Ecto neural progenitor cell (in vitro differentiated cells): ENCODE measurements at regions not wholly inside any gene's neighbourhood (a gene's known extent, or its start where the extent isn't known, plus 50 kb on each side); places are given as distances from the start of the nearest gene placed in this dataset.
"Not testable (repeated sequence)": the region's sequence is repeated elsewhere in the genome, so short reads cannot be mapped to it uniquely, and the experiment has no call there.

ENCODE experiments used
- DNase-seq: peaks from one replicate; pipeline ENCODE4 v3.0.0-alpha.2; 2018; ENCODE audit warnings: low spot score

DNA sequence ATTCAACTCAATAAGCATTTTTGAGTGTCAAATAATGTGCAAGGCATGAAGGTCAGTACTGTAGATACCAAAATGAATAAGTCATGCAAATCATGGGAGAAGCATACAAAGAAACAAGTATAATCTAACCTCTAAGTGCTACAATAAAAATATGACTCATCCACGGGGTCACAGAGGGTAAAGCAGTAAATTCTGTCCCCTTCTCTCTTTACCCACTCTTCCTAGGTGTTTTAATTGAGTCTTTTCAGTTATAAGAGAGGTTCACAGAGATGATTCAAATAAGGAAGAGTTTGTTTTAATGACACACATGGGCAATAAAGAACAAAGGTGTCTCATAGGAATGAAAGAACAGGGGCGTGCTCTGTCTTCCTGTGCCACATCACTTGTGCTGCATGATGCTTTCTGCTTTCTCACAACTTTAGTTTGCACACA, 71.5 kb upstream of the DAAM1 start:
- DNase-seq: no peak

DNA sequence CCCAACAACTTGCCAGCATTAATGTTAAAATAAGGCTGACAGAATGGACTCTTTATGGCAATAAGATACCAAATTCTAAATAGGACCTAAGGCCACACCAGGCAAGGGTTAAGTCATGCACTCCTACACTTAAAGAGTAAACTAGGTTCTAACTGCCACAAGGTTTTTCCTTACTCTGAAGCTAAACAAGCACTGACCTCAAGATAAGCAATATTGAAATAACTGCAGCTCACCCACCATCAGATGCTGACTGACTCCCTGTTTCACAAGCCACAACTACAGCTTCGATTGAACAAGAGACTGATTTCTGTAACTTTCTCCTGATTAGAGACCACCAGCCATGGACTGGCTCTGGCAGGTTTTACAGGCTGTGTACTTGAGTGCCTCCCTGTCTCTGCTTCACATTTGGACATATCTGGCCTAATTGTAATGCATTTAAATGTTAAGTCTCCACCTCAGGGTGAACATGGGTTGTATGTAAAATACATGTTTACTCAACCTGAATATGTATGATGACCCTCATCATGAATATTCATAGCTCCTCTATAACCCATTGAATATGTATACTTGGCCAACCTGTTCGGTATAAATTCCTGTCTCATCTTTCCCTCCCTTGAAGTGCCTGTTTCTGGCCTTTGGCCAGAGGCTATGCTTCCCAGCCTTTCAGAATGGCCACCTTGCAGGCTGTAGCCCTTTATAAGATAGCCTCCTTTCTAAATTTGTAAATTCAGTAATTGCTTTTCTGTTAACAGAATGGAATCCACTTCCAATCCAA, 70.5 kb upstream of the DAAM1 start:
- no peak for DNase-seq

DNA sequence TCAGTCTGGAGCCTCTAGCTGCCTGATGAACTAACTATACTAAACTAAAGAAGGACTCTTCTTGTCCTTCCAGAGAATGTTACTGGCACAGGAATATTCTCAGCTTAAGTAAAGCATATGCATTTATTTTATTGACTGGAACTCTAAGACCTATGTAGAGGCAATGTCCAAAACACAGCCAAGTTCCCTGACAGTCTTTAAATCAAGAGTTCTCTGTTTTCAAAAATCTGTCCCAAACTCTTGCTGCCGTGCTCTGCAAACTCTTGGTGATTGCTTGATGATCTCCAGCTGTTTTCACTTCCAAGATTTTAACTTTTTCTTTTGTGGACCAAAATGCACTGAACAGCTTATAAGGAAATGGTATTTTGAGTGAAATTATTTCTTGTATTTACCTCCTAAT, 67.5 kb upstream of the DAAM1 start:
- DNase-seq: no peak

DNA sequence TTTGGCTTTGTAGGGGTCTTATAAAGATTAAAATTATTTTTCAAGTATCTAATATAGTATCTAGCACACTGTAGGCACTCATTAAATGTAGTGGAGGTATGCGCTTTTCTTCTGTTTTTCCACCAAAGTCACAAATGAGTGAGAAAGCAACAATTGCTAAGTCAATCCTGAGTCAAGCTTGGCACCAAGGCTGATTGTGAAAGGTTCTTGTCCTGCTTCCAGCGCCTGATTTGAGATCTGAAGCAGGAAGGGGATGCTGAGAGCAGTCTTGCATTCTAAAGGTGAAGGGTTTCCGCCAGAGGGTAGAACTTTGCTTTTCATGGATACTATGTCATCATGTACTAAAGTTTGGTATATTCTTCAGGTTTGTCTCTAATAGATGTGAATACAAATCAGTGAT, 64.9 kb upstream of the DAAM1 start:
- DNase-seq: no peak

DNA sequence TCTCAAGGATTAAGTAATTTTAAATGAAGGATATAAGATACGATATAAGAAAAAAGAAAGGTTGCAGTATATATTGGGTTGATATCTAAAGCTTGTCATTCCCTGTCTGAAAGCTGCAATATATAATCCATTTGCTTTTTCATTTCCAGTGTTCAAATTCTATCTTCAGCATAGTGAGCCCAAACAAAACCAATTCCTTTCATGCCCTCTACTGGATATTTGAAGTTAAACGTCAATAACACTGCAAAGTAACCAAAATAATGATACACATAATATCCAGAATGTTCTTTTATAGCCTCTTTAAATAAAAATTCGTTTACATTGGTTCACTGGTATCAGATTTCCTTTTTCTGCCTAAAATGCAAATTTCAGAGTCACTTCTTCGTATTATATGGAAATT, 64.5 kb upstream of the DAAM1 start:
- DNase-seq: no peak

DNA sequence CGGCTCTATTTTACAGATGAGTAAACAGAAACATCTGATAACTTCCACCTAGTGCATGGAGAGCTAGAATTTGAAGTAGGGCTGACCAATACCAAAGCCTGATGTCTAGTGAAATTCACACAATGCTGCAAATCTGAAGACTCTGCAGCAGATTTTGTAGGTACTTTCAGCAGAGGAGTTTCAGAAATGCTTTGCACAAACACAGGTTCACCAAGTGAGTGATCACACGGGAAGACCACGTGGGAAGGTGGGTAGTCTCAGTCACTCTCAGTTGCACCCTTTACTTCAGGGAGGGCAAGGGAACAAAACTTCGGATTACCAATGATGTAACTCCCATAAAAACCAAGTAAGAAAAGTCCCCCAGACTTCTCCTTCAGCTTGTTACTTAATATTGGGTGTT, 63.3 kb upstream of the DAAM1 start:
- no peak for DNase-seq

DNA sequence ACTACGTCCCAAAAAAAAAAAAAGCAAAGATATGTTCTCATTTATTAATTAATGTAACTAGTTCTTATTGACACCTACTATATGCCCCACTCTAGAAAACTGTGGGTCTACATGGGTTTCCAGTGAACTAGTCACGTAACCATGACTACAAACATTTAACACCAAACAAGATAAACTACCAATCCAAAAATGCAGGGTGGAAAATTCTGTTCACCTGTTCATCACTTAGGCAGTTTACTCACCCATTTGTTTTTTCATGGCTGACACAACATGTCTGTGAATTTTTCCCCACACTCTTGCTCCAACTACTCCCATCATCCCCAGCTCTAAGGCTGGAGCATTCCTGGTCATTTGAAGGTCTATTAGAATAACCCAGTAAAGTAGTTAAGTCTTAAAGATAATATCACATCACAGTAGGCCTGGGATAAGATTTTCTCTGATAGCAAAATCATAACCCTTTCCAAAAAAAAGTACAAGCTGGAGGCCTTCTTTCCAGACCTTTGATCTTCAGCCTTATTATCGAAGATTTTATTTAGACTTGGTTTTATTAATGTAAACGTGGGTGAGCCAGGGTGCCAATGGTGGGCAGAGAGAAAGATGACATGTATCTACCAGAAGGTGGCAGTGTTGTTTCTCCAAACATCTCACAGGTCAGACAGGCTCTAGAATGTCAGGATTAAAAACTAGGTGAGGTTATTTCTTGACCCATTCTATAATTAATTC, 61.6 kb upstream of the DAAM1 start:
- DNase-seq: no peak

DNA sequence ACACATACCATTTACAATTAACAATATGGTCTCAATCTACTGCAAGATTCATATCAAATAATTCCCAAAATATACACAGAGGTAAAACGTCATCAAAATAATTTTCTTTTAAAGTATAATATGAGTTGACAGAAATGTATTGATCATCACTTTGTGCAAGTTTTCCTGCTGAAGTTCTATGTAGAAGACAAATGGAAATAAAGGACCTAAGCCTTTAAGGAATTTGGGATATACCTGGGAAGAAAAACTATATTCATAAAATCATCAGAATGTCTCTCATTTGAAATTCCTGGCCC, 61.1 kb upstream of the DAAM1 start:
- DNase-seq: no peak

DNA sequence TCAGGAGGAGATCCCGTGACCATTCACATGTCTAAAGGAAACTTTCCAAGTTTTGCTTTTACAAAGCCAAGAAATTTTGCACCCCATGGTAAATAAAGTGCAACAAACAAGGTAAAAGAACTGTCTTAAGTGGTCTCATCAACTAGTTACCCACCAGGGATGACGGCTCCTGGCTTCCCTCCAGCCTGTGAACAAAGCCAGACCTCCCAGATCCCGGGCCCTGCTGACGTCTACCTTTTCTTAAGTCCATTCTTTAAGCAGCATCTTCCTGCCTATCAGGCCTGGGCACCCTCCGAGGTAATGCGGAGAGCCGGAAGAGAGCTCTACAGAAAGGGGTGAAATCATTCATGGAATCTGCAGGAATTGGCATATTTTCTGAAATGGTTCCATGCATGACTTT, 58.0 kb upstream of the DAAM1 start:
- no peak for DNase-seq

DNA sequence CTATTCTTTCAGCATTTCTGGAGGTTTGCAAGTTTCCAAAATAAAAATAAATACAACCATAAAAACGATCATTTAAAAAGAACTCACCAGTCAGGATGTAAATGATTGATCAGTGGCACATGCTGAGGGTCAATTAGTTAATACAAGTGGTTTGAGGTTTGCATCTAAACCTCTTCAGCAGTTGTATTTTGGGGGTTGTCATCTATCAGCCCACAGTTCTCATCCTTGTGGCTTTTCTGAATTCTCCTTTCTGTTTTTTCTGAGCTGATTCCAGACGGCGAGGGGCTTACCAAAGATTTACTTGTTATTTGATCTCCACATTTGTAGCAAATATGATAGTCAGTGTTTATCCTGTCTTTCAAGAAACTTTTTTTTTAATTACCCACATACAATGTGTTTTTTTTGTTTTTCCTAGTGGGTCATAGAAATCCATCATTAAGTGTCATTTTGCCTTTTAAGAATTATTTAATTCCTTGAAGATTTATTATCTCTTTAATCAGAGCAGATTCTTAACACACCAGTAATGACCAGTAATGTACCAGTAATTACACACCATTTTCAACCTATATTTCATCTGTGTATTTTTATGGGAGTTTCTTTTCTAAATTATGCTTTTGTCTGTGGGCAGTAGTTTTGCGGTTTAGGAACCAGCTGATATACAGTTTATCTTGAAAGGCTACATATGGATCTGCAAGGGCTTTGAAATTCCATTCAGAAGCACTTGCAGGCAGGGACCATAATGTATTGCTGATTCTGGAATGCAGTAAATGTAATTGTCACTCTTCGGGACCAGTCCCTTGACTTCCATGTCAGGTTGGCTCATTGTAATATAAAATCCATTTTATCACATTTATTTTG, 56.3 kb upstream of the DAAM1 start:
- DNase-seq: no peak

DNA sequence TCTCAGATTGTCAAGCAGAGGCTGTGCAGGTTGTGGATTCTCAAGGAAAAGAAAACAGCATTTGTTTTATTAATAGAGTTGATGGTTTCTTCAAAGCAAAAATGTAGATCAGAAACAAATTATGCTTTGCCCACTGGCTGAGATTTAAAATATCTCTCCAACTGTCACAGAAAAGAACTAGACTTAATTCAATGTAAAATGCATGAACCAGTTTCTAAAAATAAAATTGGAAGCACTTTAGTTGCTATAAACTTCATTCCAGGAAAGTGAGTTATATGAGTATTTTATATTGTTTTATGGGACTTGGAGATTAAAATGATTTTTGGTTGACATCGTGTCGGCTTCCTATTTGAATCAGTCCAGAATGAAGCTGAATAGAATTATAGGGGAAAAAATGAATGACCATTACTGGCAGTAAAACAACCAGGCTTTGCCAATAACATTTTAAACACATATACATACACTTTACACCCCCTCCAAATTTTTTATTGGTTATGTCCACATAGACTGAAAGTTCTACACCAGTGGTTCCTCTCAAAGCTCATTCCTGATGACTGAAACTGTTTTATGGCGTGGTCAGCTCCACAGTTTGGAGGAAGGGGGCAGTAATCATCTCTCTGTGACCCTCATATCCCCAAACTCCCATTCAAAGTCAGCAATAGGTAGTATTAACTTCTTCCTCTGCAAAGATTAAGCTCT, 55.5 kb upstream of the DAAM1 start:
- no peak for DNase-seq

DNA sequence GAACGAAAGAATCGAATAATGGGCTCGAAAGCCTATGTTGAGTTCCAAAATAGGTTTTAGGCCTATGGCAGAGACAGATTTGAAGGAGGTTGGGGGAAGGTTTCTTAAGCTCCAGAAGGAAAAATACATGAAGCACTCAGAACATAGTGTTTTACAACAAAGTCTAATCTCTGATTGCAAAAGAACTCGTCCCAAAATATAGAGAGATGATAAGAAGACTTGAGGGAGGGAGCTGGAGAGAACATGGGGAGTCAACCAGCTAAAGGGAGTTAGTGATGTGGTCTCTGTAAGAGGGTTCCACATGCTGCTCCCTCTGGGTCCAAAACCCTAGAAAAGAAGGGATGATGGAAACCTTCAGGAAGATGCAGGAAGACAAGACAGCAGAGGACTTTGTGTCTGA, 54.8 kb upstream of the DAAM1 start:
- DNase-seq: no peak

DNA sequence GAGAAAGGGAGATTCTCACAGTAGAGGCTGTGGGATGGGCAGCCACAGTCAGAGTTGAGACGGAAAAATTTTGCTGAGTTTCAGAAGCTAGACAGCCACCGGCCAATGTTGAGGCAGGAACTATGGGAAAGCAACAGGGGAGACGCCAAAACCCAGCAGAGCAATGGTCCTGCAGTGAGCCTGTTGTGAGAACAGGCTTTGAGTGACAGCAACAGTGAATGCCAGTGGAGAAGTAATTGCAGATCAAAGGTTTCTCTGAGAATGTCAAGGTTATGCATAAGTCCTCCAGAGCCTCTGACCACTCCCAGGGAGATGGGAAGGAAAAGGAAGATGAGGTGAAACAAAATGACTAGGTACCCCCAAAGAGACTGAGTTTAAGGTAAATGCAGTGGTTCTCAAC, 54.2 kb upstream of the DAAM1 start:
- DNase-seq: no peak

DNA sequence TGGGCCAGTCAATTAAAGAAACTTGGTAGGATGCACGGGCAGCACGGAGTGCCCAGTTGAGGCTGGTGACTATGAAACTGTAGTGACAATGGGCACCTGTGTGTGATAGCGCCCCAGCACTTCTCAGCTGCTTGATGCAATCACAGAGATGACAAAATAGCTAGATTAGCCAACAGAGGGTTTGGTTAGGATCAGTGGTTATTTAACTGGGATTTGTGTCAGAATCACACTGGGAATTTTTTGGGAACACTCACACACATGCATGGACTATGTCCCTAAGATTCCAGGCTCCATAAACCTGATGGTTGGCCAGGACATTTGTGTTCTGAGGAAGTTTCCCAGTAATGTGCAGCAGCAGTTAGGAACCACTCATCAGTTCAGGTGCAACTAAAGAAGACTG, 51.2 kb upstream of the DAAM1 start:
- DNase-seq: no peak

DNA sequence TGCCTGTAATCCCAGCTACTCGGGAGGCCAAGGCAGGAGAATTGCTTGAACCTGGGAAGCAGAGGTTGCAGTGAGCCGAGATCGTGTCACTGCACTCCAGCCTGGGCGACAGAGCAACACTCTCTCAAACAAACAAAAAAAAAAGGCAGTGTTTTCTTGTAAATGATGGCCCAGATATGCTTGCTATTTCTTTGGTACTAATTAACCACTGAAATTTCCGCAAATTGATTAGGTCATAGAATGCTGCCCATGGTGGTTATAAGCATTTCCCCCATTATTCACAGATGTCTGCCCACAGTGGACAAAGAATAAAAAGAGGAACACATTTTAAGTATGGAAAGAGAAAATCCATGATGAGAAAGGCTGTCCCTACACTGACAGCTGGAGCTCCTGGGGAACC, 49.9 kb upstream of the DAAM1 start:
- not testable (repeated sequence) for DNase-seq
